ENCODE measurements at regions not wholly inside any gene's neighbourhood (a gene's known extent, or its start where the extent isn't known, plus 50 kb on each side); places are given as distances from the start of the nearest gene placed in this dataset.

GRCh38 chr3:78360849-78361248 is 1321.0 kb downstream of the ROBO2 start:
- Histone ChIP-seq H3K4me1 (ENCODE audit: insufficient read depth, low read length) (no peaks in the 10 kb centered on the region), H3K27me3 (ENCODE audit: control insufficient read depth in 1 of 2, insufficient read depth in 2 of 2, low read length in 2 of 2) (no peaks in the 10 kb centered on the region), H3K4me2 (ENCODE audit: low read depth, low read length) (no peak overlapping the region), H3K9ac (ENCODE audit: insufficient read depth, low read depth, low read length) (no peak overlapping the region), H3K4me3 (replicated peaks in 1 of 3; ENCODE audit: insufficient read depth in 1 of 3, low read depth in 2 of 3, low read length in 3 of 3) (no peak overlapping the region), H4K20me1 (ENCODE audit: insufficient read depth, low read length) (no peaks in the 10 kb centered on the region), H2AFZ (ENCODE audit: low read length) (no peak overlapping the region), H3K36me3 (replicated peaks in 1 of 2; ENCODE audit: control insufficient read depth in 1 of 2, insufficient read depth in 2 of 2, low read length in 2 of 2) (no peaks in the 10 kb centered on the region), H3K27ac (ENCODE audit: extremely low read length, insufficient read depth, low read length) (no peak overlapping the region), H3K79me2 (ENCODE audit: insufficient read depth, low read length) (no peaks in the 10 kb centered on the region), H3K9me3 (ENCODE audit: low read length) (no peaks in the 10 kb centered on the region)
- POLR2A ChIA-PET = no interaction called here
- TF ChIP-seq MAFK (conservative IDR thresholded peaks at IDR 0.05 in 1 of 2, IDR thresholded peaks at IDR 0.05 in 1 of 2; ENCODE audit: low read length in 2 of 2) (peak; percentile 61 to 81; a peak in 3 of 4 replicates), ZNF441 (CRISPR knock-in tag; IDR thresholded peaks at IDR 0.05; ENCODE audit: borderline replicate concordance) (no peak), ZFP1 (CRISPR knock-in tag; IDR thresholded peaks at IDR 0.05) (no peak), MAFF (IDR thresholded peaks at IDR 0.05; ENCODE audit: low read depth, low read length) (peak; percentile 73), ZSCAN20 (CRISPR knock-in tag; IDR thresholded peaks at IDR 0.05; ENCODE audit: borderline replicate concordance) (no peak)
- CTCF ChIA-PET (ENCODE audit: low intra/inter-chr PET ratio, low total read pairs) = no interaction called here
- no TSS peak for BruUV-seq (replicated peaks)
- no peak for FAIRE-seq
- no peak for DNase-seq (ENCODE audit: low spot score)
- ATAC-seq = no peak
- intact Hi-C loops (cut with micrococcal nuclease; ENCODE audit: unreplicated experiment) = no loop called here
- 1% methylated on average over 4 of the region's 4 CpGs for WGBS (ENCODE audit: low lambda C conversion rate)
- in situ Hi-C loops (cut with HindIII; ENCODE audit: extremely low pct_ligation_motif_present, low pct_unique_long_range_greater_than_20kb) = no loop called here

DNA sequence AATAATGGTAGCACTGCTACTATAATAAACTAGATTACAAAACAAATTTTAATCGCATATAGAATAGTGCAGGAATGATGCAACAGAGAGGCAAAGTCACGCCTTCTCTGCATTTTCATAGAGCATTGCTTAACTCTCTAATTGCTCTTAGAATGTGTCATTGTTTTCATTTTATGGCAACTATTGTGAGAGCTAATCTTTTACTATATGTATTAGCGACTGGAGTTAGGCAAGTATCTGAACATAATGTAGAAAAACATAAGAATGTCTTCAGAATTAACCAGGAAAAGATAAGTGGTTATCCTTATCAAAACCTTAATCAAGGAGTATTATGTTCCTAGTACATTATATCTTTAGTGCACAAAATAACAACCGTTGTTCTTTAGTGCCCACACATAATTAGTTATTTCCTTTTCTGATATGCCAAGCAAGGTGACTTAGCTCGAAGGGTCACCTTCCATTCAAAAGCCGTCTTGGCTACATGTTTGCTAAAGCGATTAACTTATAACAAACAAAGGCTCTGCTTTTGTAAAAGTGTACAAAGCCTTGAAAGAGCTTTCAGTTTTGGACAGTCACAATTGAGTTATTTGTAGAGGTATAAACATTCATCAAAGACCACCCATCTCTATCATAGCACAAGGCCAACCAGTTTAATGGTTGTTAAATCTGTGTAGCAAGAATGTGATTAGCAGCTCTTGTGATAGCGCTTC is 1328.9 kb downstream of the ROBO2 start:
- WGBS (ENCODE audit: low lambda C conversion rate) = 14% methylated on average over 8 of the region's 8 CpGs
- Histone ChIP-seq H3K9me3 (ENCODE audit: low read length) (no peaks in the 10 kb centered on the region), H2AFZ (ENCODE audit: low read length) (no peak overlapping the region)

More for the DNA sequence above, 1328.9 kb downstream of the ROBO2 start:
- Histone ChIP-seq H4K20me1 (ENCODE audit: insufficient read depth, low read length) (no peaks in the 10 kb centered on the region), H3K27ac (ENCODE audit: extremely low read length, insufficient read depth, low read length) (no peak overlapping the region), H3K4me1 (ENCODE audit: insufficient read depth, low read length) (no peaks in the 10 kb centered on the region), H3K4me2 (ENCODE audit: low read depth, low read length) (no peak overlapping the region), H3K79me2 (ENCODE audit: insufficient read depth, low read length) (no peaks in the 10 kb centered on the region), H3K36me3 (replicated peaks in 1 of 2; ENCODE audit: control insufficient read depth in 1 of 2, insufficient read depth in 2 of 2, low read length in 2 of 2) (no peaks in the 10 kb centered on the region), H3K4me3 (replicated peaks in 1 of 3; ENCODE audit: insufficient read depth in 1 of 3, low read depth in 2 of 3, low read length in 3 of 3) (no peak overlapping the region), H3K9ac (ENCODE audit: insufficient read depth, low read depth, low read length) (no peak overlapping the region), H3K27me3 (ENCODE audit: control insufficient read depth in 1 of 2, insufficient read depth in 2 of 2, low read length in 2 of 2) (no peaks in the 10 kb centered on the region)
- FAIRE-seq (no peak), ATAC-seq (no peak), DNase-seq (ENCODE audit: low spot score) (peak; percentile 2)
- no TSS peak for BruUV-seq (replicated peaks)
- POLR2A ChIA-PET = no interaction called here
- CTCF ChIA-PET (ENCODE audit: low intra/inter-chr PET ratio, low total read pairs) = no interaction called here
- TF ChIP-seq SOX13 (IDR thresholded peaks at IDR 0.05) (no peak), SOX13 (CRISPR knock-in tag; conservative IDR thresholded peaks at IDR 0.05 in 1 of 2, IDR thresholded peaks at IDR 0.05 in 1 of 2) (peak in 1 of 2 experiments; percentile 49; a peak in 2 of 4 replicates), TBP (CRISPR knock-in tag; IDR thresholded peaks at IDR 0.05) (no peak), ZNF205 (CRISPR knock-in tag; IDR thresholded peaks at IDR 0.05) (no peak), ZNF17 (CRISPR knock-in tag; IDR thresholded peaks at IDR 0.05) (no peak)
- TF ChIP-seq, protein P1, sequence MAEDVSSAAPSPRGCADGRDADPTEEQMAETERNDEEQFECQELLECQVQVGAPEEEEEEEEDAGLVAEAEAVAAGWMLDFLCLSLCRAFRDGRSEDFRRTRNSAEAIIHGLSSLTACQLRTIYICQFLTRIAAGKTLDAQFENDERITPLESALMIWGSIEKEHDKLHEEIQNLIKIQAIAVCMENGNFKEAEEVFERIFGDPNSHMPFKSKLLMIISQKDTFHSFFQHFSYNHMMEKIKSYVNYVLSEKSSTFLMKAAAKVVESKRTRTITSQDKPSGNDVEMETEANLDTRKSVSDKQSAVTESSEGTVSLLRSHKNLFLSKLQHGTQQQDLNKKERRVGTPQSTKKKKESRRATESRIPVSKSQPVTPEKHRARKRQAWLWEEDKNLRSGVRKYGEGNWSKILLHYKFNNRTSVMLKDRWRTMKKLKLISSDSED (CRISPR knock-in tag; IDR thresholded peaks at IDR 0.05) = no peak
- in situ Hi-C loops (cut with HindIII; ENCODE audit: extremely low pct_ligation_motif_present, low pct_unique_long_range_greater_than_20kb) = no loop called here
- intact Hi-C loops (cut with micrococcal nuclease; ENCODE audit: unreplicated experiment) = no loop called here
